ENCODE measurements at regions not wholly inside any gene's neighbourhood (a gene's known extent, or its start where the extent isn't known, plus 50 kb on each side); places are given as distances from the start of the nearest gene placed in this dataset.
"Not testable (repeated sequence)": the region's sequence is repeated elsewhere in the genome, so short reads cannot be mapped to it uniquely, and the experiment has no call there.

GRCh38 chr16:77070683-77071082 is 120.3 kb upstream of the MON1B start:
- no peak for DNase-seq

- no peak for DNase-seq
These were observed 114.2 kb upstream of the MON1B start for GRCh38 chr16:77076839-77077238.

GRCh38 chr16:77077256-77077922 is 113.6 kb upstream of the MON1B start:
- no peak for DNase-seq

- DNase-seq: no peak
These were observed 105.0 kb upstream of the MON1B start for GRCh38 chr16:77085981-77086380.

- no peak for DNase-seq
These were observed 100.9 kb upstream of the MON1B start for GRCh38 chr16:77090062-77090461.

- DNase-seq: no peak
These were observed 97.7 kb upstream of the MON1B start for GRCh38 chr16:77093309-77093708.

GRCh38 chr16:77093999-77094398 is 97.0 kb upstream of the MON1B start:
- DNase-seq: no peak

GRCh38 chr16:77111056-77111565 is 79.9 kb upstream of the MON1B start:
- DNase-seq: no peak

GRCh38 chr16:77112746-77113145 is 78.2 kb upstream of the MON1B start:
- no peak for DNase-seq

GRCh38 chr16:77113835-77114234 is 77.2 kb upstream of the MON1B start:
- no peak for DNase-seq

GRCh38 chr16:77114361-77114760 is 76.6 kb upstream of the MON1B start:
- not testable (repeated sequence) for DNase-seq

- no peak for DNase-seq
These were observed 74.1 kb upstream of the MON1B start for GRCh38 chr16:77116856-77117255.

GRCh38 chr16:77117707-77118106 is 73.3 kb upstream of the MON1B start:
- no peak for DNase-seq

GRCh38 chr16:77131398-77131797 is 59.6 kb upstream of the MON1B start:
- DNase-seq: no peak

GRCh38 chr16:77132051-77132618 is 58.9 kb upstream of the MON1B start:
- no peak for DNase-seq

GRCh38 chr16:77133706-77134105 is 57.3 kb upstream of the MON1B start:
- no peak for DNase-seq

GRCh38 chr16:77137045-77137444 is 53.9 kb upstream of the MON1B start:
- no peak for DNase-seq
